ENCODE measurements at regions not wholly inside any gene's neighbourhood (a gene's known extent, or its start where the extent isn't known, plus 50 kb on each side); places are given as distances from the start of the nearest gene placed in this dataset.

- TF ChIP-seq CTCF (IDR thresholded peaks at IDR 0.05; ENCODE audit: unreplicated experiment): no peak
- BruUV-seq (replicated peaks): no TSS peak
- Mint-ChIP-seq H3K36me3 (ENCODE audit: insufficient read depth, unreplicated experiment) (no peaks in the 10 kb centered on the region), H3K4me1 (ENCODE audit: low read depth, unreplicated experiment) (no peaks in the 10 kb centered on the region), H3K27ac (ENCODE audit: unreplicated experiment) (no peak overlapping the region), H3K27me3 (ENCODE audit: unreplicated experiment) (no peaks in the 10 kb centered on the region), H3K4me3 (ENCODE audit: low read depth, unreplicated experiment) (no peak overlapping the region), H3K9me3 (ENCODE audit: low read depth, unreplicated experiment) (no peaks in the 10 kb centered on the region)
- DNase-seq: no peak
- intact Hi-C loops (cut with micrococcal nuclease; ENCODE audit: unreplicated experiment): no loop called here
- CTCF ChIA-PET: no interaction called here
These were observed 834.5 kb upstream of the NECTIN3 start for GRCh38 chr3:110236976-110237610.

- BruUV-seq (replicated peaks): no TSS peak
- Mint-ChIP-seq H3K4me3 (ENCODE audit: low read depth, unreplicated experiment) (no peak overlapping the region), H3K27ac (ENCODE audit: unreplicated experiment) (no peak overlapping the region), H3K27me3 (ENCODE audit: unreplicated experiment) (no peaks in the 10 kb centered on the region), H3K9me3 (ENCODE audit: low read depth, unreplicated experiment) (peaks cover 4% of the 10 kb centered on the region), H3K36me3 (ENCODE audit: insufficient read depth, unreplicated experiment) (no peaks in the 10 kb centered on the region), H3K4me1 (ENCODE audit: low read depth, unreplicated experiment) (no peaks in the 10 kb centered on the region)
- TF ChIP-seq CTCF (IDR thresholded peaks at IDR 0.05; ENCODE audit: unreplicated experiment): no peak
- intact Hi-C loops (cut with micrococcal nuclease; ENCODE audit: unreplicated experiment): no loop called here
- no peak for DNase-seq
- CTCF ChIA-PET: no interaction called here
These were observed 828.5 kb upstream of the NECTIN3 start for GRCh38 chr3:110243081-110243480.

- Mint-ChIP-seq H3K4me3 (ENCODE audit: low read depth, unreplicated experiment) (no peak overlapping the region), H3K4me1 (ENCODE audit: low read depth, unreplicated experiment) (no peaks in the 10 kb centered on the region), H3K9me3 (ENCODE audit: low read depth, unreplicated experiment) (peaks cover 4% of the 10 kb centered on the region), H3K36me3 (ENCODE audit: insufficient read depth, unreplicated experiment) (no peaks in the 10 kb centered on the region), H3K27me3 (ENCODE audit: unreplicated experiment) (no peaks in the 10 kb centered on the region), H3K27ac (ENCODE audit: unreplicated experiment) (no peak overlapping the region)
- no peak for DNase-seq
- intact Hi-C loops (cut with micrococcal nuclease; ENCODE audit: unreplicated experiment): no loop called here
- CTCF ChIA-PET: no interaction called here
- TF ChIP-seq CTCF (IDR thresholded peaks at IDR 0.05; ENCODE audit: unreplicated experiment): no peak
- no TSS peak for BruUV-seq (replicated peaks)
These were observed 824.7 kb upstream of the NECTIN3 start for GRCh38 chr3:110246796-110247376.

- peaks cover 4% of the 10 kb centered on the region for H3K9me3 Mint-ChIP-seq (ENCODE audit: low read depth, unreplicated experiment)
- DNase-seq: no peak
- no peaks in the 10 kb centered on the region for H3K4me1 Mint-ChIP-seq (ENCODE audit: low read depth, unreplicated experiment)
- BruUV-seq (replicated peaks): no TSS peak
- H3K27me3 Mint-ChIP-seq (ENCODE audit: unreplicated experiment): no peaks in the 10 kb centered on the region
- CTCF ChIA-PET: no interaction called here
- no peak for TF ChIP-seq CTCF (IDR thresholded peaks at IDR 0.05; ENCODE audit: unreplicated experiment)
- H3K27ac Mint-ChIP-seq (ENCODE audit: unreplicated experiment): no peak overlapping the region
- intact Hi-C loops (cut with micrococcal nuclease; ENCODE audit: unreplicated experiment): no loop called here
- no peak overlapping the region for H3K4me3 Mint-ChIP-seq (ENCODE audit: low read depth, unreplicated experiment)
- H3K36me3 Mint-ChIP-seq (ENCODE audit: insufficient read depth, unreplicated experiment): no peaks in the 10 kb centered on the region
These were observed 823.0 kb upstream of the NECTIN3 start for GRCh38 chr3:110248666-110249065.

Measured in Calu3 (cell line).